WTC11 (cell line): ENCODE measurements at regions not wholly inside any gene's neighbourhood (a gene's known extent, or its start where the extent isn't known, plus 50 kb on each side); places are given as distances from the start of the nearest gene placed in this dataset.

Experiments used
- ATAC-seq: fragments of 200-7000 bp; cut with Tn5 transposase; 2 replicates; pipeline ENCODE4 v1.10.0; 2021; ENCODE audit warnings: mild to moderate bottlenecking, moderate library complexity
- CTCF ChIA-PET: fragments of 300-600 bp; sonication (Branson Sonifier 250); formaldehyde crosslinking; loops from one replicate; lab custom pipeline; 2021; ENCODE audit warnings: antibody characterized with exemption; lab: Charles Lee
- POLR2A ChIA-PET: fragments of 350-600 bp; sonication (Branson Sonifier 250); formaldehyde crosslinking; loops from one replicate; lab custom pipeline; 2021; ENCODE audit warnings: antibody characterized with exemption; lab: Charles Lee
- DNase-seq: peaks from one replicate; pipeline ENCODE4 v3.0.0; 2021; ENCODE audit warnings: low spot score
- H3K27ac Mint-ChIP-seq: 2 replicates; pipeline ENCODE4 v1.8.0; 2021; ENCODE audit warnings: mixed read lengths
- H3K27me3 Mint-ChIP-seq: 2 replicates; pipeline ENCODE4 v1.8.0; 2021; ENCODE audit warnings: low read depth, mild to moderate bottlenecking, moderate library complexity, mixed read lengths
- H3K36me3 Mint-ChIP-seq: 2 replicates; pipeline ENCODE4 v1.8.0; 2021; ENCODE audit warnings: mixed read lengths
- H3K4me1 Mint-ChIP-seq: 2 replicates; pipeline ENCODE4 v1.8.0; 2022; ENCODE audit warnings: mixed read lengths
- H3K4me3 Mint-ChIP-seq: 2 replicates; pipeline ENCODE4 v1.8.0; 2021; ENCODE audit warnings: mild to moderate bottlenecking, moderate library complexity, mixed read lengths
- H3K9me3 Mint-ChIP-seq: 2 replicates; pipeline ENCODE4 v1.8.0; 2021; ENCODE audit warnings: mixed read lengths
- HMGA2 ChIP-seq: fragments of 250-450 bp; sonication (Bioruptor Pico); IDR thresholded peaks from 2 replicates; pipeline ENCODE4 v1.4.0; 2021; ENCODE audit warnings: mild to moderate bottlenecking, moderate library complexity
- JUN ChIP-seq: sonication (generic); formaldehyde crosslinking; IDR thresholded peaks from 2 replicates; pipeline ENCODE4 v1.8.0; 2023; ENCODE audit warnings: mild to moderate bottlenecking, missing genetic modification reagents
- KAT7 ChIP-seq: sonication (generic); formaldehyde crosslinking; IDR thresholded peaks from 2 replicates; pipeline ENCODE4 v1.8.1; 2023; ENCODE audit warnings: missing genetic modification reagents, mild to moderate bottlenecking, borderline replicate concordance
- MXD4 ChIP-seq: fragments of 250-450 bp; sonication (Bioruptor Pico); IDR thresholded peaks from 2 replicates; pipeline ENCODE4 v1.8.0; 2021; ENCODE audit warnings: mild to moderate bottlenecking, moderate library complexity, borderline replicate concordance
- NR2C2 ChIP-seq: sonication (generic); formaldehyde crosslinking; IDR thresholded peaks from 2 replicates; pipeline ENCODE4 v1.8.0; 2022; ENCODE audit warnings: mild to moderate bottlenecking, missing genetic modification reagents
- PRRX2 ChIP-seq: fragments of 250-450 bp; sonication (Bioruptor Pico); IDR thresholded peaks from 2 replicates; pipeline ENCODE4 v1.8.0; 2021; ENCODE audit warnings: mild to moderate bottlenecking
- RELA ChIP-seq: sonication (generic); formaldehyde crosslinking; IDR thresholded peaks from 2 replicates; pipeline ENCODE4 v1.8.1; 2022; ENCODE audit warnings: missing genetic modification reagents, mild to moderate bottlenecking, borderline replicate concordance
- TEAD1 ChIP-seq: sonication (generic); formaldehyde crosslinking; IDR thresholded peaks from 2 replicates; pipeline ENCODE4 v1.8.0; 2022; ENCODE audit warnings: mild to moderate bottlenecking, missing genetic modification reagents
- TEAD4 ChIP-seq: sonication (generic); formaldehyde crosslinking; IDR thresholded peaks from 2 replicates; pipeline ENCODE4 v1.8.0; 2022; ENCODE audit warnings: mild to moderate bottlenecking, missing genetic modification reagents
- ZNF232 ChIP-seq: sonication (generic); formaldehyde crosslinking; IDR thresholded peaks from 2 replicates; pipeline ENCODE4 v1.8.0; 2022; ENCODE audit warnings: mild to moderate bottlenecking, missing genetic modification reagents
- ZNF671 ChIP-seq: fragments of 250-450 bp; sonication (Bioruptor Pico); IDR thresholded peaks from 2 replicates; pipeline ENCODE4 v1.8.0; 2021; ENCODE audit warnings: mild to moderate bottlenecking
- TF ChIP-seq, protein P1 (sequence below): sonication (generic); formaldehyde crosslinking; IDR thresholded peaks from 2 replicates; pipeline ENCODE4 v1.8.1; 2023; ENCODE audit warnings: mild to moderate bottlenecking, moderate library complexity, missing genetic modification reagents
- TF ChIP-seq, protein P2 (sequence below): fragments of 200-600 bp; IDR thresholded peaks from 2 replicates; pipeline ENCODE4 v1.8.0; 2022; ENCODE audit warnings: antibody characterized with exemption
- TF ChIP-seq, protein P3 (sequence below): sonication (generic); formaldehyde crosslinking; IDR thresholded peaks from 2 replicates; pipeline ENCODE4 v1.8.0; 2022; ENCODE audit warnings: mild to moderate bottlenecking, missing genetic modification reagents
- TF ChIP-seq, protein P4 (sequence below): sonication (generic); formaldehyde crosslinking; IDR thresholded peaks from 2 replicates; pipeline ENCODE4 v1.8.0; 2023; ENCODE audit warnings: missing genetic modification reagents
- TF ChIP-seq, protein P5 (sequence below): fragments of 250-450 bp; sonication (Bioruptor Pico); IDR thresholded peaks from 2 replicates; pipeline ENCODE4 v1.9.0; 2021; ENCODE audit warnings: mild to moderate bottlenecking
- TF ChIP-seq, protein P6 (sequence below): sonication (generic); formaldehyde crosslinking; IDR thresholded peaks from 2 replicates; pipeline ENCODE4 v1.8.0; 2023; ENCODE audit warnings: missing genetic modification reagents, mild to moderate bottlenecking, borderline replicate concordance

DNA sequence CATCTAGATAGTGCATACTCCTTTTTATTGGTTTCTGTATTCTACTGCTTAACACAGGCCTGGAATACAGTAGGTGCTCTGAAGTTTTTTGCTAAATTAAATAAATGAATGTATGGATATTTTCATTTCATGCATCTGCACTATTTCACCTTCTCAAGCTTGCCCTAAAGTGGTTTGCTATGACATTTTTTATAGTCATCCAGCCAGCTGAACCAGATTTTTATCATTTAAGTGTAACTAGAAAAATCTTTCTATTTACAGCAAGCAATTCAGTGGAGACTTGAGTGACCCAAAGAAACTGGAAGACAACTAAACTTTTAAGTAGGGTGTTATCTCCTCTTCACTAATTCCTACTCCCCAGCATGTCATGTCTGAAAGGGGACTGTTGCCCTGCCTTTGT is 354.9 kb downstream of the OSR1 start:
- H3K27ac Mint-ChIP-seq = no peak overlapping the region
- no peak for ATAC-seq
- TF ChIP-seq ZNF671 = no peak
- TF ChIP-seq HMGA2 (CRISPR knock-in tag) = no peak
- TF ChIP-seq KAT7 (CRISPR knock-in tag) = no peak
- no peak for TF ChIP-seq MXD4 (CRISPR knock-in tag)
- TF ChIP-seq, all 79 proteins: peak for 0
- DNase-seq = no peak
- no peaks in the 10 kb centered on the region for H3K9me3 Mint-ChIP-seq
- ChIA-PET POLR2A (no interaction called here), CTCF (no interaction called here)
- H3K4me1 Mint-ChIP-seq = no peaks in the 10 kb centered on the region
- no peak overlapping the region for H3K4me3 Mint-ChIP-seq
- no peaks in the 10 kb centered on the region for H3K36me3 Mint-ChIP-seq
- no peaks in the 10 kb centered on the region for H3K27me3 Mint-ChIP-seq

DNA sequence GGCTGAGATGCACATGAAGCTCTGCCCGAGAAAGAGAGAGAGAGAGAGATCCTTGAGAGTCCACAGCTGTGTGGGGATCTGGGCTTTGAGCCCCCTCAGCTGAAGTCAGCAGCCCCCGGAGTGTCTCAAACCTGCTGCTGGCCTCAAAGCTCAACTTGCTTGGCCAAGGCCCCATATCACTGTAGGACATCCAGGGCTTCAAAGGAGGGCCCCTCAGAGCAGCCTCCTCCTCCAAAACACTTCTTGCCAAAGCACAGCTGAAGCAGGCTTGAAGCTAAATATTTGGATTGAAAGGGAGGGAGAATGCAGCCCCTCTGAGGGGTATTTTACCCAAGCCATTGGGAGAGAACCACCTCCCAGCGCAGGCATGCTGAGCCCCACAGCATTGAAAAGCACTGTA is 357.6 kb downstream of the OSR1 start:
- Mint-ChIP-seq H3K9me3 (no peaks in the 10 kb centered on the region), H3K27me3 (no peaks in the 10 kb centered on the region), H3K27ac (no peak overlapping the region), H3K4me1 (no peaks in the 10 kb centered on the region), H3K36me3 (no peaks in the 10 kb centered on the region), H3K4me3 (no peak overlapping the region)
- ATAC-seq = no peak
- POLR2A ChIA-PET = no interaction called here
- CTCF ChIA-PET = interaction anchor here (1.1 kb wide), 1 partner anchor 480 kb away, joined by 3 read pairs; no protein-coding TSS in a partner anchor
- TF ChIP-seq, protein P1, sequence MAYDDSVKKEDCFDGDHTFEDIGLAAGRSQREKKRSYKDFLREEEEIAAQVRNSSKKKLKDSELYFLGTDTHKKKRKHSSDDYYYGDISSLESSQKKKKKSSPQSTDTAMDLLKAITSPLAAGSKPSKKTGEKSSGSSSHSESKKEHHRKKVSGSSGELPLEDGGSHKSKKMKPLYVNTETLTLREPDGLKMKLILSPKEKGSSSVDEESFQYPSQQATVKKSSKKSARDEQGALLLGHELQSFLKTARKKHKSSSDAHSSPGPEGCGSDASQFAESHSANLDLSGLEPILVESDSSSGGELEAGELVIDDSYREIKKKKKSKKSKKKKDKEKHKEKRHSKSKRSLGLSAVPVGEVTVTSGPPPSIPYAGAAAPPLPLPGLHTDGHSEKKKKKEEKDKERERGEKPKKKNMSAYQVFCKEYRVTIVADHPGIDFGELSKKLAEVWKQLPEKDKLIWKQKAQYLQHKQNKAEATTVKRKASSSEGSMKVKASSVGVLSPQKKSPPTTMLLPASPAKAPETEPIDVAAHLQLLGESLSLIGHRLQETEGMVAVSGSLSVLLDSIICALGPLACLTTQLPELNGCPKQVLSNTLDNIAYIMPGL (CRISPR knock-in tag) = no peak
- TF ChIP-seq, protein P2, sequence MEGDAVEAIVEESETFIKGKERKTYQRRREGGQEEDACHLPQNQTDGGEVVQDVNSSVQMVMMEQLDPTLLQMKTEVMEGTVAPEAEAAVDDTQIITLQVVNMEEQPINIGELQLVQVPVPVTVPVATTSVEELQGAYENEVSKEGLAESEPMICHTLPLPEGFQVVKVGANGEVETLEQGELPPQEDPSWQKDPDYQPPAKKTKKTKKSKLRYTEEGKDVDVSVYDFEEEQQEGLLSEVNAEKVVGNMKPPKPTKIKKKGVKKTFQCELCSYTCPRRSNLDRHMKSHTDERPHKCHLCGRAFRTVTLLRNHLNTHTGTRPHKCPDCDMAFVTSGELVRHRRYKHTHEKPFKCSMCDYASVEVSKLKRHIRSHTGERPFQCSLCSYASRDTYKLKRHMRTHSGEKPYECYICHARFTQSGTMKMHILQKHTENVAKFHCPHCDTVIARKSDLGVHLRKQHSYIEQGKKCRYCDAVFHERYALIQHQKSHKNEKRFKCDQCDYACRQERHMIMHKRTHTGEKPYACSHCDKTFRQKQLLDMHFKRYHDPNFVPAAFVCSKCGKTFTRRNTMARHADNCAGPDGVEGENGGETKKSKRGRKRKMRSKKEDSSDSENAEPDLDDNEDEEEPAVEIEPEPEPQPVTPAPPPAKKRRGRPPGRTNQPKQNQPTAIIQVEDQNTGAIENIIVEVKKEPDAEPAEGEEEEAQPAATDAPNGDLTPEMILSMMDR = no peak
- TF ChIP-seq, protein P3, sequence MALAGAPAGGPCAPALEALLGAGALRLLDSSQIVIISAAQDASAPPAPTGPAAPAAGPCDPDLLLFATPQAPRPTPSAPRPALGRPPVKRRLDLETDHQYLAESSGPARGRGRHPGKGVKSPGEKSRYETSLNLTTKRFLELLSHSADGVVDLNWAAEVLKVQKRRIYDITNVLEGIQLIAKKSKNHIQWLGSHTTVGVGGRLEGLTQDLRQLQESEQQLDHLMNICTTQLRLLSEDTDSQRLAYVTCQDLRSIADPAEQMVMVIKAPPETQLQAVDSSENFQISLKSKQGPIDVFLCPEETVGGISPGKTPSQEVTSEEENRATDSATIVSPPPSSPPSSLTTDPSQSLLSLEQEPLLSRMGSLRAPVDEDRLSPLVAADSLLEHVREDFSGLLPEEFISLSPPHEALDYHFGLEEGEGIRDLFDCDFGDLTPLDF (CRISPR knock-in tag) = no peak
- TF ChIP-seq NR2C2 (CRISPR knock-in tag) = no peak
- no peak for TF ChIP-seq PRRX2 (CRISPR knock-in tag)
- TF ChIP-seq, protein P4, sequence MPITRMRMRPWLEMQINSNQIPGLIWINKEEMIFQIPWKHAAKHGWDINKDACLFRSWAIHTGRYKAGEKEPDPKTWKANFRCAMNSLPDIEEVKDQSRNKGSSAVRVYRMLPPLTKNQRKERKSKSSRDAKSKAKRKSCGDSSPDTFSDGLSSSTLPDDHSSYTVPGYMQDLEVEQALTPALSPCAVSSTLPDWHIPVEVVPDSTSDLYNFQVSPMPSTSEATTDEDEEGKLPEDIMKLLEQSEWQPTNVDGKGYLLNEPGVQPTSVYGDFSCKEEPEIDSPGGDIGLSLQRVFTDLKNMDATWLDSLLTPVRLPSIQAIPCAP (CRISPR knock-in tag) = no peak
- TF ChIP-seq TEAD4 (CRISPR knock-in tag) = no peak
- no peak for TF ChIP-seq ZNF232 (CRISPR knock-in tag)
- no peak for DNase-seq

DNA sequence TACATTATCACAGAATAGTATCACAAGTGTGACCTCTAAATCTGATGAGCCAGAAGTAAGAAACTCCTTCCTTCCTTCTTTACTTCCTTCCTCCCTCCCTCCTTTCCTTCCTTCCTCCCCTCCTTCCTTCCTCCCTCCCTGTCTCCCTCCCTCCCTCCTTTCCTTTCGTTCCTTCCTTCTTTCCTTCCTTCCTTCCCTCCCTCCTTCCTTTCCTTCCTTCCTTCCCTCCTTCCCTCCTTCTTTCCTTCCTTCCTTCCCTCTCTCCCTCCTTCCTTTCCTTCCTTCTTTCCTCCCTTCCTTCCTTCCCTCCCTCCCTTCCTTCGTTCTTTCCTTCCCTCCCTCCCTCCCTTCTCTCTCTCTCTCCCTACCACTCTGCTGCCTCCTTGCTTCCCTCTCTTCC is 359.2 kb downstream of the OSR1 start:
- H3K4me3 Mint-ChIP-seq = no peak overlapping the region
- TF ChIP-seq, protein P5, sequence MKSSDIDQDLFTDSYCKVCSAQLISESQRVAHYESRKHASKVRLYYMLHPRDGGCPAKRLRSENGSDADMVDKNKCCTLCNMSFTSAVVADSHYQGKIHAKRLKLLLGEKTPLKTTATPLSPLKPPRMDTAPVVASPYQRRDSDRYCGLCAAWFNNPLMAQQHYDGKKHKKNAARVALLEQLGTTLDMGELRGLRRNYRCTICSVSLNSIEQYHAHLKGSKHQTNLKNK (CRISPR knock-in tag) = no peak
- TF ChIP-seq, protein P6, sequence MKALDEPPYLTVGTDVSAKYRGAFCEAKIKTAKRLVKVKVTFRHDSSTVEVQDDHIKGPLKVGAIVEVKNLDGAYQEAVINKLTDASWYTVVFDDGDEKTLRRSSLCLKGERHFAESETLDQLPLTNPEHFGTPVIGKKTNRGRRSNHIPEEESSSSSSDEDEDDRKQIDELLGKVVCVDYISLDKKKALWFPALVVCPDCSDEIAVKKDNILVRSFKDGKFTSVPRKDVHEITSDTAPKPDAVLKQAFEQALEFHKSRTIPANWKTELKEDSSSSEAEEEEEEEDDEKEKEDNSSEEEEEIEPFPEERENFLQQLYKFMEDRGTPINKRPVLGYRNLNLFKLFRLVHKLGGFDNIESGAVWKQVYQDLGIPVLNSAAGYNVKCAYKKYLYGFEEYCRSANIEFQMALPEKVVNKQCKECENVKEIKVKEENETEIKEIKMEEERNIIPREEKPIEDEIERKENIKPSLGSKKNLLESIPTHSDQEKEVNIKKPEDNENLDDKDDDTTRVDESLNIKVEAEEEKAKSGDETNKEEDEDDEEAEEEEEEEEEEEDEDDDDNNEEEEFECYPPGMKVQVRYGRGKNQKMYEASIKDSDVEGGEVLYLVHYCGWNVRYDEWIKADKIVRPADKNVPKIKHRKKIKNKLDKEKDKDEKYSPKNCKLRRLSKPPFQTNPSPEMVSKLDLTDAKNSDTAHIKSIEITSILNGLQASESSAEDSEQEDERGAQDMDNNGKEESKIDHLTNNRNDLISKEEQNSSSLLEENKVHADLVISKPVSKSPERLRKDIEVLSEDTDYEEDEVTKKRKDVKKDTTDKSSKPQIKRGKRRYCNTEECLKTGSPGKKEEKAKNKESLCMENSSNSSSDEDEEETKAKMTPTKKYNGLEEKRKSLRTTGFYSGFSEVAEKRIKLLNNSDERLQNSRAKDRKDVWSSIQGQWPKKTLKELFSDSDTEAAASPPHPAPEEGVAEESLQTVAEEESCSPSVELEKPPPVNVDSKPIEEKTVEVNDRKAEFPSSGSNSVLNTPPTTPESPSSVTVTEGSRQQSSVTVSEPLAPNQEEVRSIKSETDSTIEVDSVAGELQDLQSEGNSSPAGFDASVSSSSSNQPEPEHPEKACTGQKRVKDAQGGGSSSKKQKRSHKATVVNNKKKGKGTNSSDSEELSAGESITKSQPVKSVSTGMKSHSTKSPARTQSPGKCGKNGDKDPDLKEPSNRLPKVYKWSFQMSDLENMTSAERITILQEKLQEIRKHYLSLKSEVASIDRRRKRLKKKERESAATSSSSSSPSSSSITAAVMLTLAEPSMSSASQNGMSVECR (CRISPR knock-in tag) = no peak
- TF ChIP-seq JUN = no peak
- TF ChIP-seq RELA = no peak
- no peak for TF ChIP-seq PRRX2 (CRISPR knock-in tag)
- no peak for TF ChIP-seq TEAD1 (CRISPR knock-in tag)
- TF ChIP-seq, all 79 proteins: peak for 0
- CTCF ChIA-PET = no interaction called here
- Mint-ChIP-seq H3K27me3 (no peaks in the 10 kb centered on the region), H3K9me3 (no peaks in the 10 kb centered on the region), H3K27ac (no peak overlapping the region), H3K36me3 (no peaks in the 10 kb centered on the region), H3K4me1 (no peaks in the 10 kb centered on the region)
- POLR2A ChIA-PET = no interaction called here
- DNase-seq = no peak
- no peak for ATAC-seq
